GM12864 (cell line): ENCODE measurements at regions not wholly inside any gene's neighbourhood (a gene's known extent, or its start where the extent isn't known, plus 50 kb on each side); places are given as distances from the start of the nearest gene placed in this dataset.
"Not testable (repeated sequence)": the region's sequence is repeated elsewhere in the genome, so short reads cannot be mapped to it uniquely, and the experiment has no call there.

Source experiments
- DNase-seq: peaks from one replicate; pipeline ENCODE4 v3.0.0-alpha.2; 2011; ENCODE audit warnings: low read depth
- H3K4me3 ChIP-seq: 2 replicates; pipeline ENCODE4 v1.5.1; 2011; ENCODE audit warnings: mild to moderate bottlenecking, low read depth, low read length, control low read depth
- CTCF ChIP-seq: IDR thresholded peaks from 2 replicates; pipeline ENCODE4 v1.5.1; 2011; ENCODE audit warnings: low read depth, mild to moderate bottlenecking, moderate library complexity, low read length, control low read depth, inconsistent platforms; ENCODE audit errors: missing control alignments

- not testable (repeated sequence) for H3K4me3 ChIP-seq, DNase-seq
Measured at GRCh38 chr16:16721849-16722248, 342.9 kb downstream of the NPIPA7 start.

DNA sequence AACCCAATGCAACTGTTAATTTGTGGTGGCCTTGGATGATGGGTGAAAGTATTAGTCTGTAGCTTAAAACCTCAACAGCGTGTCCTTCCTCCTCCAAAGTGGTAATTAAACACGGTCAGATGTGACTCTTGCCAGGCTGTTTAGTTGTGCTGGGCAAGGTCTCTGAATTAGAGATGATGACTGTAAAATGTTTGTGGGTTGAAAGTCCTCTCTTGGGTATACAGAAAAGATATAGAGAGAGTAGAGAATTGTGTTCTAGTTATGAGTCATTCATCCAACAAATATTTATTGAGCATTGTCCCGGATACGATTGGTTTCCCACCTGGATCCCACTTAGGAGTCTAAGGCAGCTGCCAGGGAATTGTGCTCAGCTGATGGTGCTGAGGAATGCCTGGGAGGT, 343.7 kb downstream of the NPIPA7 start:
- DNase-seq, H3K4me3 ChIP-seq: not testable (repeated sequence)

- DNase-seq, H3K4me3 ChIP-seq: not testable (repeated sequence)
Measured at GRCh38 chr16:16723819-16724519, 345.0 kb downstream of the NPIPA7 start.

DNA sequence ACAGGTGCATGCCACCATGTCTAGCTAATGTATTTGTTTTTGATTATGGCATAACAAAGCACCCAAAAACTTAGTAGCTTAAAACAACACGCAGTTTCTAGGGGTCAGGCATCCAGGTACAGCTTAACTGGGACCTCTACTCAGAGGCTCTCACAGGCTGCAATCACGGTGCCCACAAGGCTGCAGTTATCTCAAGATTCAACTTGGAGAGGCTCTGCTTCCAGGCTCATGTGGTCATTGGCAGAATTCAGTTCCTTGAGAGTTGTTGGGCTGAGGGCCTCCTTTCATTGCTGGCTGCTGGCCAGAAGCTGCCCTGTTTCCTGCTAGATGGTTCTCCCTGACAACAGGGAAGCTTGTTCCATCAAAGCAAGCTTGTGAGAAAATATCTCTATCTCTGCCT, 348.1 kb downstream of the NPIPA7 start:
- not testable (repeated sequence) for H3K4me3 ChIP-seq, DNase-seq

DNA sequence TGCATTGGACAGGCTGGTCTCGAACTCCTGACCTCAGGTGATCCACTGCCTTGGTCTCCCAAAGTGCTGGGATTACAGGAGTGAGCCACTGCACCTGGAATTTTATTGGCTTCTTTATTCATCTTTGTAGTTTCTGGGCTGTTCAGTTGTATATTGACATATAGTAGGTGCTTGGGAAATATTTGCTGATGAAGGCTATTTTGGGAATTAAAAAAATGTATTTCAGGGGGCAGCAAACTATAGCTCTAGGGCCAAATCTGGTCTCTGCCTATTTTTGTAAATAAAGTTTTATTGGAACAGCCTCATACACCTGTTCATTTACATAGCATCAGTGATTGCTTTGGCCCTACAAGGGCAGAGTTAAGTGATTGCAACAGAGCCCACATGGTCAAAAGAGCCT, 363.6 kb downstream of the NPIPA7 start:
- DNase-seq, H3K4me3 ChIP-seq: not testable (repeated sequence)

- not testable (repeated sequence) for H3K4me3 ChIP-seq, DNase-seq
Measured at GRCh38 chr16:16754992-16755667, 376.2 kb downstream of the NPIPA7 start.

GRCh38 chr16:16763449-16763848, 384.5 kb downstream of the NPIPA7 start:
- TF ChIP-seq CTCF = no peak
- no peak for DNase-seq
- H3K4me3 ChIP-seq = no peak overlapping the region

- H3K4me3 ChIP-seq, DNase-seq: not testable (repeated sequence)
Measured at GRCh38 chr16:16770717-16771116, 391.8 kb downstream of the NPIPA7 start.

- no peak for DNase-seq
- no peak for TF ChIP-seq CTCF
- H3K4me3 ChIP-seq = no peak overlapping the region
Measured at GRCh38 chr16:16774389-16774788, 395.4 kb downstream of the NPIPA7 start.

- TF ChIP-seq CTCF = no peak
- H3K4me3 ChIP-seq = no peak overlapping the region
- no peak for DNase-seq
Measured at GRCh38 chr16:16778332-16778731, 399.4 kb downstream of the NPIPA7 start.

DNA sequence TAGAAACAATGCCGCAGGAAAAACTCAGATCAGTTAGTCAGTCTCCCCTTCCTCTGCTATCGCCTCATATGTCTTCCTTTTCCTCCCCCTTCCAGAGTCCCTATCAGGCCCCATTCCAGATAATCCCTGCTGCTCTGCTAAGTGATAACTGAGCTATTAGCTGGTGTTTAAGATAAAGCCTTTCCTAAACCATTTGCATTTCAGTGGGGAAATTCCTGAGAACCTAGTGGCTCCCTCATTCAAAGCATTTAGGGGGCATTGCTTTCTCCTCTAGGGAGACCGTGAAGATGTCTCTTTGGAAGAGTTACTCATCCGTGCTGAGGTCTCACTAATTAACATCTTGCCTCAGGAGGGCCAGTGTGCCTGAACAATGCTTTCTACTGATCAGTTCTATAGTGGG, 401.6 kb downstream of the NPIPA7 start:
- no peak overlapping the region for H3K4me3 ChIP-seq
- no peak for TF ChIP-seq CTCF
- no peak for DNase-seq
